IMR-90 (cell line): ENCODE measurements at regions not wholly inside any gene's neighbourhood (a gene's known extent, or its start where the extent isn't known, plus 50 kb on each side); places are given as distances from the start of the nearest gene placed in this dataset.
A peak's percentile ranks its signal among the peaks of the same experiment; 100 is the strongest.

Experiments
- ATAC-seq: fragments of 200-7000 bp; cut with Tn5 transposase; 2 replicates; pipeline ENCODE4 v1.9.1; 2020; ENCODE audit warnings: low read depth, mild to moderate bottlenecking, moderate library complexity
- BruUV-seq: library from RNA; stranded (reverse); fragments of 400-500 nt; replicated peaks from 2 replicates; lab custom pipeline; 2021; lab: Mats Ljungman, UMichigan
- CTCF ChIA-PET: fragments of 300-600 bp; formaldehyde crosslinking; extraction: SDS; loops from one replicate; lab custom pipeline; 2021; ENCODE audit warnings: antibody characterized with exemption; lab: Yijun Ruan, JAX
- POLR2A ChIA-PET: fragments of 300-600 bp; sonication (Branson Sonifier 250); formaldehyde crosslinking; loops from one replicate; lab custom pipeline; 2022; ENCODE audit warnings: antibody characterized with exemption; ENCODE audit not compliant: unreplicated experiment; lab: Charles Lee
- DNase-seq: peaks from one replicate; pipeline ENCODE4 v3.0.0; 2013
- H2AFZ ChIP-seq: replicated peaks from 2 replicates; pipeline ENCODE3; 2013; ENCODE audit warnings: low read length, mild to moderate bottlenecking; ENCODE audit not compliant: poor library complexity
- H2AK5ac ChIP-seq: 2 replicates; pipeline ENCODE4 v1.6.1; 2013; ENCODE audit warnings: low read depth, low read length, inconsistent platforms
- H2AK9ac ChIP-seq: replicated peaks from 2 replicates; pipeline ENCODE3; 2013; ENCODE audit warnings: mild to moderate bottlenecking, low read depth, low read length, moderate library complexity; ENCODE audit not compliant: poor library complexity
- H2BK120ac ChIP-seq: 2 replicates; pipeline ENCODE4 v1.6.1; 2013; ENCODE audit warnings: low read depth, low read length, inconsistent platforms
- H2BK15ac ChIP-seq: 3 replicates; pipeline ENCODE4 v1.6.1; 2013; ENCODE audit warnings: low read depth, low read length, inconsistent platforms
- H2BK20ac ChIP-seq: 2 replicates; pipeline ENCODE4 v1.6.1; 2013; ENCODE audit warnings: low read depth, mild to moderate bottlenecking, inconsistent platforms, low read length, moderate library complexity
- H2BK5ac ChIP-seq: 2 replicates; pipeline ENCODE4 v1.6.1; 2013; ENCODE audit warnings: mild to moderate bottlenecking, low read depth, low read length, inconsistent platforms; ENCODE audit not compliant: poor library complexity, severe bottlenecking
- H3K14ac ChIP-seq: replicated peaks from 2 replicates; pipeline ENCODE4 v1.6.1; 2013; ENCODE audit warnings: low read depth, low read length, inconsistent platforms
- H3K18ac ChIP-seq: 2 replicates; pipeline ENCODE4 v1.6.1; 2013; ENCODE audit warnings: low read depth, low read length, control low read depth
- H3K23ac ChIP-seq: 2 replicates; pipeline ENCODE4 v1.6.1; 2013; ENCODE audit warnings: low read depth, low read length, inconsistent platforms
- H3K27ac ChIP-seq: 2 replicates; pipeline ENCODE4 v1.5.1; 2013; ENCODE audit warnings: mild to moderate bottlenecking, control low read depth, low read length; ENCODE audit not compliant: insufficient read depth
- H3K27me3 ChIP-seq: 2 replicates; pipeline ENCODE4 v1.6.1; 2013; ENCODE audit warnings: low read length; ENCODE audit not compliant: control insufficient read depth, insufficient read depth
- H3K36me3 ChIP-seq: 2 replicates; pipeline ENCODE4 v1.6.1; 2013; ENCODE audit warnings: low read length, mixed read lengths; ENCODE audit not compliant: control insufficient read depth, insufficient read depth
- H3K4ac ChIP-seq: 2 replicates; pipeline ENCODE4 v1.6.1; 2013; ENCODE audit warnings: low read depth, low read length, inconsistent platforms
- H3K4me1 ChIP-seq: 2 replicates; pipeline ENCODE4 v1.6.1; 2013; ENCODE audit warnings: low read length, mixed read lengths; ENCODE audit not compliant: control insufficient read depth, insufficient read depth
- H3K4me2 ChIP-seq: 2 replicates; pipeline ENCODE4 v1.6.1; 2013; ENCODE audit warnings: low read depth, mild to moderate bottlenecking, control low read depth, low read length, moderate library complexity
- H3K4me3 ChIP-seq: 2 replicates; pipeline ENCODE4 v1.5.1; 2013; ENCODE audit warnings: low read depth, mild to moderate bottlenecking, control low read depth, low read length, moderate library complexity; ENCODE audit not compliant: insufficient read depth
- H3K56ac ChIP-seq: 2 replicates; pipeline ENCODE4 v1.6.1; 2013; ENCODE audit warnings: low read length, inconsistent platforms; ENCODE audit not compliant: insufficient read depth; ENCODE audit errors: extremely low read depth
- H3K79me1 ChIP-seq, 2 experiments: 2 replicates each; pipeline ENCODE4 v1.6.1; 2013; ENCODE audit warnings: low read length in 2 of 2, inconsistent platforms in 1 of 2, low read depth in 1 of 2
- H3K9ac ChIP-seq: 2 replicates; pipeline ENCODE4 v1.6.1; 2013; ENCODE audit warnings: low read depth, low read length, control low read depth
- H3K9me1 ChIP-seq: 2 replicates; pipeline ENCODE4 v1.6.1; 2013; ENCODE audit warnings: low read length, inconsistent platforms; ENCODE audit not compliant: insufficient read depth
- H3K9me3 ChIP-seq: 2 replicates; pipeline ENCODE4 v1.6.1; 2013; ENCODE audit warnings: low read length; ENCODE audit not compliant: control insufficient read depth, insufficient read depth
- H4K20me1 ChIP-seq: 2 replicates; pipeline ENCODE4 v1.6.1; 2013; ENCODE audit warnings: low read length, inconsistent platforms; ENCODE audit not compliant: insufficient read depth
- H4K5ac ChIP-seq: 2 replicates; pipeline ENCODE4 v1.6.1; 2013; ENCODE audit warnings: mild to moderate bottlenecking, low read depth, low read length, control low read depth
- H4K8ac ChIP-seq, 2 experiments: 2 replicates each; pipeline ENCODE4 v1.6.1; 2013; ENCODE audit warnings: low read depth in 2 of 2, low read length in 2 of 2, control low read depth in 1 of 2, inconsistent platforms in 1 of 2
- H4K91ac ChIP-seq: 2 replicates; pipeline ENCODE4 v1.6.1; 2013; ENCODE audit warnings: low read depth, low read length, inconsistent platforms; ENCODE audit not compliant: insufficient read depth
- CHD1 ChIP-seq: IDR thresholded peaks from 2 replicates; pipeline ENCODE4 v1.6.1; 2012; ENCODE audit warnings: low read depth, low read length, improper control_type of control experiment
- MAZ ChIP-seq: IDR thresholded peaks from 2 replicates; pipeline ENCODE4 v1.6.1; 2012; ENCODE audit warnings: low read depth, mild to moderate bottlenecking, low read length, improper control_type of control experiment, moderate library complexity, borderline replicate concordance
- NFE2L2 ChIP-seq: fragments of 150-350 bp; IDR thresholded peaks from 2 replicates; pipeline ENCODE4 v1.6.1; 2016; ENCODE audit warnings: low read depth, mild to moderate bottlenecking, low read length
- WGBS, 2 experiments: methylation state at CpG; one replicate each; pipeline versions ENCODE4 v1.1.5 to v1.1.7; 2013; ENCODE audit warnings: missing lambda C conversion rate in 2 of 2; ENCODE audit not compliant: insufficient read length in 1 of 2; ENCODE audit errors: extremely low coverage in 2 of 2; 5-methylcytosine and 5-hydroxymethylcytosine counted together
- dilution Hi-C: fragments of 300-500 bp; cut with HindIII; formaldehyde crosslinking; loops from one replicate; pipeline ENCODE4 v1.14.3; 2018; ENCODE audit warnings: low sequenced_read_pairs; ENCODE audit not compliant: unreplicated experiment
- in situ Hi-C: fragments of 300-500 bp; cut with MboI; formaldehyde crosslinking; loops from 3 replicates; pipeline ENCODE4 v1.14.3; 2019; ENCODE audit warnings: low sequenced_read_pairs, inconsistent platforms, mixed read lengths
- intact Hi-C: fragments of 100-400 bp; cut with micrococcal nuclease; formaldehyde crosslinking; loops from 2 replicates; pipeline ENCODE4 v1.10.0; 2022

DNA sequence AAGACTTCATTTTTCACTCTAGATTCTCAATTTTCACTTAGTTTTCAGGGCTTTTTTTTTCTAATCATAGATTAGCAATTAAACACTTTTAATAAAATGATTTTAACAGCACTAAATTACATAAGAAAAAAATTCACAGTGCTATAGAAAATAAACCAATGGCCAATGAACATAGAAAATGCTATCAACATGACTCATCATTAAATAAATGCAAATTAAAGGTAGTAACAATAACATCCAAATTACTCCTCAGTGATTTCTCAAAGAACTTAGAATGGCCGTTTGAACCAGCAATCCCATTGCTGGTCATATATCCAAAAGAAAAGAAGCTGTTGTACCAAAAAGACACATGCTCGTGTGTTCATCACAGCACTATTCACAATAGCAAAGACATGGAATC, 1058.9 kb downstream of the UQCRFS1 start:
- Histone ChIP-seq H2AK9ac (no peak overlapping the region), H3K4ac (no peak overlapping the region), H3K23ac (no peak overlapping the region), H4K5ac (no peak overlapping the region), H2AK5ac (no peak overlapping the region), H3K36me3 (no peaks in the 10 kb centered on the region), H3K4me3 (no peak overlapping the region), H3K9ac (no peak overlapping the region), H4K8ac (no peak overlapping the region), H2BK20ac (no peak overlapping the region), H3K9me3 (peaks cover 29% of the 10 kb centered on the region), H4K91ac (no peak overlapping the region), H3K9me1 (no peaks in the 10 kb centered on the region), H3K27me3 (no peaks in the 10 kb centered on the region), H3K14ac (no peak overlapping the region), H3K4me2 (no peak overlapping the region), H3K56ac (no peak overlapping the region), H3K79me1 (no peaks in the 10 kb centered on the region), H2BK120ac (no peak overlapping the region), H3K27ac (no peak overlapping the region), H4K20me1 (no peaks in the 10 kb centered on the region), H2AFZ (no peak overlapping the region), H3K18ac (no peak overlapping the region), H2BK15ac (no peak overlapping the region), H3K4me1 (no peaks in the 10 kb centered on the region), H2BK5ac (no peak overlapping the region)
- CTCF ChIA-PET = no interaction called here
- no CpG with 5 or more reads among the region's 2 CpGs for WGBS, 2 experiments
- dilution Hi-C loops = no loop called here
- POLR2A ChIA-PET = no interaction called here
- in situ Hi-C loops = no loop called here
- no TSS peak for BruUV-seq
- DNase-seq (no peak), ATAC-seq (no peak)
- intact Hi-C loops = no loop called here
- TF ChIP-seq MAZ (no peak), NFE2L2 (peak; percentile 25; the same call in 1 of the 2 replicates), CHD1 (no peak)
